HG03460 (cell line): ENCODE measurements at regions not wholly inside any gene's neighbourhood (a gene's known extent, or its start where the extent isn't known, plus 50 kb on each side); places are given as distances from the start of the nearest gene placed in this dataset.
A peak's percentile ranks its signal among the peaks of the same experiment; 100 is the strongest.

Experiments used
- ATAC-seq: cut with Tn5 transposase; IDR thresholded peaks from one replicate; pipeline ENCODE4 v1.9.1; 2021; ENCODE audit not compliant: unreplicated experiment

DNA sequence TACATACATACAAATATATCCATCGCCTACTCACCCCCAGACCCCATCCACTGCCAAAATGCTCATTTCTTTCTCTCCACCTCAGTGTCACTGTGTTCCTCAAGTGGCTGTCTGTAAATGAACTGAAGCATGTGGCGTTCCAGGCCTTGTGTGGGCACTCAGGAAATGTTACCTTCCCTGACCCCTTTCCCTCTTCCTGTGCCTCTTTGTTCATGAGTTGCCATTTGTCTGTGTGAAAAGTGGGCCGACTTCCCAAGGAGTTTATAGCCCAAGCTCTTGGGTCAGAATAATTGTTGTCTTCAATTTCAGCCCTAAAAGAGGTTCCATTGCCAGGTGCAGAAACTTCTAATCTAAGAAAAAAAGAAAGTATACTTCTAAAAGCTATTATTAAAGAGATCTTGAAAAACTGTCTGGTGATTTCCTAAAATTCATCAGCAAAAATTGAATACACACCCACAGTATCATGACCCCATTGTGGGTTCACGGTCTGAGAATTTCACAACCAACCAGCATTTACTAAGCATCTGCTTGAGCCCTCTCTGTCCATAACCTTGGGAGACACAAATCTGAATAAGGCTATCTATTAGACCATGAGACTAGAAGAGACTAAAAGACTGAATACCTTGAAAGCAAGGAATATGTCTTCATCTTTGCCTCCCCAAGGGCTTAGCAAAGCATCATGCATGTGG, 201.4 kb upstream of the EEA1 start:
- ATAC-seq, result no peak

DNA sequence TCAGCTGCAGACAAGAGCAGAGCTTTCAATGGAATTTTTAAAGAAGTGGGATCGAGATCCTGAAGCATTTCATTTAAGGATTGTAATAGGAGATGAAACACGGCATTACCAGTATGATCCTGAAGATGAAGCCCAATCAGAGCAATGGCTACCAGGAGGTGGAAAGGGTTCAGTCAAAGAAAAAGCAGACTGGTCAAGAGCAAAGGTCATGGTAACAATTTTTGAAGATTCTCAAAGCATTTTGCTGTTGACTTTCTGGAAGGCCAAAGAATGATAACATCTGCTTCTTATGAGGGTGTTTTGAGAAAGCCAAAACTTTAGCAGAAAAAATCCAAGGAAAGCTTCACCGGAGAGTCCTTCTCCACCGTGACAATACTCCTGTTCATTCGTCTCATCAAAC, 204.3 kb upstream of the EEA1 start:
- no peak for ATAC-seq

DNA sequence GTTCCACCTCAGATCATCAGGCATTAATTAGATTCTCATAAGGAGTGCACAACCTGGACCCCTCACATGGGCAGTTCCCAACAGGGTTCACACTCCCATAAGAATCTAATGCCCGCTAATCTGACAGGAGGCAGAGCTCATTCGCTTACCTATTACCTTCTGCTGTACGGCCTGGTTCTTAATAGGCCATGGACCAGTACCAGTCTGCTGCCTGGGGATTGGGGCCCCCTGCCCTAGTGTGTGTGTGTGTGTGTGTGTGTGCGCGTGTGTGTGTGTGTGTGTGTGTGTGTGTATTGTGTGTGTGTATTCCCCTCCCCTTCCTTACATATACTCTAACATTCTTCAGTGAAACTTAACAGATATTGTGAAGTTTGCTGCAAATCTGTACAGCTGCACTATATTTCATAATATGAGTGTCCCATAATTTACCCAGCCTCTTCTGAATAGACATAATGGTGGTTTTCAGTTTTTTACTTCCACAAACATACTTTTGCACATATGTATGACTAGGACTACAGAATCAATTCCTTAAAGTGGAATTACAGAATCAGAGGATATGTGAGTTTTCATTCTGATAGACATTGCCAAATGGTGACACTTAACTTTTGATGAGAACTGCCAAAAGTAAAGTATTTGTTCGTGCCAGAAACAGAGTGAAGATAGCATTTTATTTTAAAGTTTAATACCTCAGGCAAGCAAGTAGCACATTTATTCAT, 205.2 kb upstream of the EEA1 start:
- ATAC-seq, result no peak

DNA sequence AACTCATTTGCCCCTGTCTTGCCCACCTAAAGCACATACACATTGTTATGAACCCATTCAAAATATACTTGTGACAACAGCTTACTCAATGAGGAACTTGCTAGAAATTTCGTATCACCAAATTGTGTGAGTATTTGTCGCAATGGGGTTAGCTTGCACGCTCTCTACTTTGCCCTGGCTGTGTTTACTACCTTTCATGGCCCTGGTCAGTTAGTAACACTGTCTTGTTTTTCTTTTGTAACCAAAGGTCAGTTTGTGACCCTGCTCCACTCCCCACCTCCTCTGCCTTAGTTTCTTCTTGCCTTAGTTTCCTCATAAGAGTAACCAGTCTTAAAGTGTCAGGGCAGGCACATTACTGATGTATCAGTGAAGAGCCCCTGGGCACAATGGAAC, 205.8 kb upstream of the EEA1 start:
- ATAC-seq, result no peak

DNA sequence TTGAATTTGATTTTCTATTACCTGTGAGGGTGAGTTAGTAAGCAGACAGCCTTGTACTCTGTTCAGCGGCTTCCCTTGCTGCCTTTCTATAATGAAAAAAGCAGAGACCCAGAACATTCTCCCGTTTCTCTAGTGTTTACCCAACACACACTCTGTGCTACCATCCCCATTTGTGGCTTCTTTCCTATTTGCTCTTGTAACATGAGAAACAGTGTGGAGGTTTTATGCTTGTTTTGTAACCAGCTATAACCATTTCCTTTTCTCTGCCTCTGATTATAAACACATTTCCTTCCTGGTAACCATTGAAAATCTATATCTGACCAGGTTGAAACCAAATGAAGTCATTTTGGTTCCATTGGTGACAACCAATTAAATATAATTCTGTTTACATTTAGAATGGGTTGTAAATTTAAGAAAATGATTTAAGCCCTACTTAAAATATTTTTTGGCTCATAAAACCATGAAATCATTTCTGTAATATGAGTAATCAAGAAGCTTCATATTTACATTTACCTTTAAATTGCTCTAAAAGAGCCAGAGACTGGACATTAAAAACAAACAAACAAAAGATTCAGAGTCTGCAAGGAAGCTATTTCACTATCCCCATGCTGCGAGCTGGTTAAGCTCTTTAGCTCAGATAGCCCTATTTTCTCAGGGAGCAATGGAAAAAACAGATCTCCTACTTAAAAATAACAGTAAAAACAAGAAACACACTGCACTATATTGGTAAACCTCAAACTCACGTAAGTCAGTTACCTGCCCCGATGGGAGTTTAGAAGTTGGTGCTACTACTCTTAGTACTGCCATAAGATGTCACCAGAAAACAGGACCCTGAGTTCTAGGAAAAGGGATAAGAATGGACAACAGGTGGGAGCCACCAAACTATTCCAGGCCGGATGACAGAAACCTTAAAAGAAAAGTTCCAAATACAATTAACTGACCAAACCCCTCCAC, 206.5 kb upstream of the EEA1 start:
- no peak for ATAC-seq

DNA sequence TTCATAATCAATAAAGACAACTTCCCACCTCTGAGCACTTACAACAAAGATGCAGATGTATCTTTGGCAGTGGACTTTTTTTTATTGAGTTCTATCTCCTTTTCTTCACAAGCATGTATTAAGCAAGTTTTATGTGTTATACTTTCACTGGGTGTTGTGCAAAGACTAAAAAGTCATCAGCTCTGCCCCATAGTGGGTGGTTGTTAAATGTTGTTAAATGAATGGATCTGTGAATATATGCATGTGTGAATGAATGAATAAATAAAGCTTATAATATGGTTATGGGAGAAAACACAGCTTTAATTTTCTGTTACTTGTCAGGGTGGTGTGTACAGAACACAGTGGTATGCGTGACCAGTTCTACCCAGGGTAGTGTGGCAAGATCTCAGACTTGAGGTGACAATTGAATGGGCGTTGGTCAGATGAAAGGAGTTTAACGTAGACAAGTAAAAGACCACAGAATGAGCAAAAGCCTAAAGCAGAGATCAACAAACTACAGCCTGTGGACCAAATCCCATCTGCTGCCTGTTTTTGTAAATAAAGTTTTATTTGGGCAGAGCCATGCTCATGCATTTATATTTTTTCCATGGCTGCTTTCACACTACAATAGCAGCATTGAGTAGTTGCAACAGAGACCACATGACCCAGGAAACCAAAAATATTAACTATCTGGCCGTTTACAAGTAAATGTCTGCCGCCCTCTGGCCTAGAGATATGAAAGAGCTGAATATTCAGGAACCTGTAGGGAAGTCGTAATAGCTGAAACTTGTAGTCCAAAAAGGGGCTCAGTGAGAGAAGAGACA, 207.4 kb upstream of the EEA1 start:
- ATAC-seq, result no peak

DNA sequence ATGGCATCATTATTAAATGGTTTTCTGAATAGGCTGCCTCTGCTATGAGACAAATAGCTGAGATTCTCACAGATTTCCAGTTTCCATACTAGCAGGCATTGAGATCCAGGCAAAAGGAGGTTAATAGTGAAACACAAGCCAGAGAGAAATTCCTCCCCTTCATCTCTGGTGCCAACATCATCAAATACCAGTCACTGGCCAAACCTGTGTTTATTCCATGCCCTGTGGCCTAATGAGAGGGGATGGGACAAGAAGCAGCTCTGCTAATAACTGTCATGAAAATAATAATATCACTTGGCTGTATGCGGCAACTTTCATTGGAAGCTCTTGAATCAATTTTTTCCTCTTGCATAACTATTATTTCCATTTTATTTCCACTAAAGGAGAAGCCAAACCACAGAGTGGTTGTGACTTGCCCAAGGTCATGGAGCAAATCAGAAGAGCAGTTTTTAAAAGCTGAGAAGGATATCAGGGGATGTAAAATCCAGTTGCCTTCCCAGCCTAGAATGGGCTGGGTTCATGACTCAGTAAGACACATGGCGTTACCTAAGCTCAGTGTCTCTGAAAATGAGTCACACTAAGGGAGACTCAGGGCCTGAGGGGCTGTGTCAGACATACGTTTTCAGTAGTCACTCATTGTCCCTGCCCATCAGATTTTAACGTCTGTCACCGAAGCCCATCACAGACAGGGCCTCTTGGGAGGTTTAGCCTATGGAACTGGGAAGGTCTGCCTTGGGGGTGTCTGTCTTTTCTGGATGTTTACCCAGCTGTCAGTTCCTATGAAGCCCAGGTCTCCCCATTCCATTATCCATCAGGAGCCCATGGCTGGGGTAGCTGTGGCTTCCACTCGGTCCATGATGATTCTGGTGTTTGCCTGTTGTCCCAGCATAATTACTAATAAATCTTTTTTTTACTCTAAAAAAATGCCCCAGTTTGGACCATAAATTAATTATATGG, 208.8 kb upstream of the EEA1 start:
- peak; percentile 47 for ATAC-seq

DNA sequence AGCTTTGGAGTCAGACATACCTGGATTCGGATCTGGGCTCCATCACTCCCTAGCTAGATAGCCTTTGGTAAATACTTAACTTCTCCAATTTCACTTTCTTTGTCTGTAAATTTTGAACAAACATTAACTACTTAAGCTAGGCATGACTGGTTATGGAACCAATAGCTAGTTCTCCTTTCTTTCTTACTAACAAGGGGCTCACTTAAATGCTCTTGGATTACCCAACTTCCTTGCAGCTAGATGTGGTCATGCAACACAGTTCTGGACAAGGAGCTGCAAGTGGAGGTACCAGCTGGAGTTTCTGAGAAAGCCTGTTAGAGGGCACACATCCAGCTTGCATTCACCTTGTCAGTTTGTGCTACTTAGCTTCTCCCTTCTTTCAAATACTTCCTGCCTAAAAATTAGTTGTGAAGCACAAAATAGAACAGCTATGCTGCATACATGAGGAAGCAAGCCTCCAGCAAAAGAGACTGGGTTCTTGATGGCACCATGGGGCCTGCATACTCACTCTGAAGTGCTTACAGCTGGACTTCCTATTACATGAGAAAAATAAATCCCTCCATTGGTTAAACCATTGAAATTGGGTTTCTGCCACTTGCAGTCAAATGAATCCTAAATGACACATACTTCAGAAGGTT, 210.1 kb upstream of the EEA1 start:
- peak; percentile 71 for ATAC-seq

DNA sequence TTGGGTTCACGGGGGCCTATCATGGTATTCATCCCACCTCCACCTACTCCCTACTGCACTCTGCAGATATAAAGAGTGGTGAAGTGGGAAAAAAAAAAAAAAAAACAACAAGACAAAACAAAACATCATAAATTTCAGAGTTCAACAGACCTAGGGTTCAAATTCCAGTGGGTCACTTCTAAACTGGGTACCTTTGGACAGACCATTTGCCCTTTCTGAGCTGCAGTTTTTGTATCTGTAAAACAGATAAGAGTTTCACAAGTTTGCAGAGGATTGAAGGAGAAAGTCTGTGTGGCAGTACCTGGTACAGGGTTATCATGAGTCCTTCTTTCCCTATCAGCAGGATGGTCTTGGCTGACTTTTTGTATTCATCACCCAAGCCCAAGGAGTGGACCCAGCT, 211.2 kb upstream of the EEA1 start:
- ATAC-seq, result no peak

DNA sequence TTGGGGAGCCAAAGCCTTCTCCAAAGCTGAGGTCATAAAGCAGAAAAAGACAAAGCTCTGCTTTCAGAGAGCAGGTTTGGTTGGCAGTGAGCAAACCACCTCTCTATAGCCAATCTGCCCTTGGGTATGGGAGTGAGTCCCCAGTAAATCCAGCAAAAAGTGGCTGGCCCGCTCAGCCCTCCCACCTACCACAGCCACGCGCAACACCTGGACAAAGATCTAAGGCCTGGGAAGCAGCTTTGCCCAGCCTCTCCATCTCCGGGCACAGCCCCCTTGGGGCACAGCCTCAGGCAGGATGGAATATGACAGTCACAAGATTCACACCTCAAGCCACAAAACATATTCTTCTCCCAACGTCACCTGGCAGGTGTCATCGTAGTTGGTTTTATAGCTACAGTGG, 211.7 kb upstream of the EEA1 start:
- no peak for ATAC-seq

DNA sequence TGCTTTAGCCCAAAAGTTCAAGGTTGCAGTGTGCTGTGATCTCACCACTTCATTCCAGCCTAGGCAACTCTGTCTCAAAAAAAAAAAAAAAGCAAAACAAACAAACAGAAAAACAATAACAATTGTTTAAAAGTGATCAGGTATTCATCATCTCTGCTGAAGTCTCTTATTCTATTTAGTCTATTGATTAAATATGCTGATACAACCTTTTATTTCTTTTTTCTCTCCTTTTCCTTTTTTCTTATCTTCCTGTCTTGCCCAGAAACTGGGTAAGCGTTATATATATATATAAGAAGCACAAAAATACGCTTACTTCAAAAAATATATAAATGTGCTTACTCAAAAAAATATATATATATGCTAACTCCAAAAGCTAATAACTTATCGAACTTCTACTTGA, 213.8 kb upstream of the EEA1 start:
- ATAC-seq, result no peak

DNA sequence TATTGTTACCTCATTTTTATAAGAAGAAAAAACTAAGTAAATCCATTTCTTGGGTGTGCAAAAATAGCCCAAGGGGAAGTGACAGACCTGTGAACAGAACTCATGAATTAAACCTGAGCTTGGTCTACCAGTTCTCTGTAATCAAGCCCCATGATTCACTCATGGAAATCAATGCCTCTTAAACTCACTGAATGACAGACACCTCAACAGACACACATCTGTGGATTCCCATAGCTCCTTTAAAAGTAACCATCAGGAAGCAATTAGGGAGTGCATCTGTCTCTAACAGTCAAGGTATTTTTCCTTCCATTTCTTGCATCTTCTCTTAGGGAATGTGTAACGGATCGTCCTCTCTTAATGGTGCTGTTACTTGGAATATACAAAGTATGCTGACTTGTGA, 215.0 kb upstream of the EEA1 start:
- ATAC-seq, result no peak

DNA sequence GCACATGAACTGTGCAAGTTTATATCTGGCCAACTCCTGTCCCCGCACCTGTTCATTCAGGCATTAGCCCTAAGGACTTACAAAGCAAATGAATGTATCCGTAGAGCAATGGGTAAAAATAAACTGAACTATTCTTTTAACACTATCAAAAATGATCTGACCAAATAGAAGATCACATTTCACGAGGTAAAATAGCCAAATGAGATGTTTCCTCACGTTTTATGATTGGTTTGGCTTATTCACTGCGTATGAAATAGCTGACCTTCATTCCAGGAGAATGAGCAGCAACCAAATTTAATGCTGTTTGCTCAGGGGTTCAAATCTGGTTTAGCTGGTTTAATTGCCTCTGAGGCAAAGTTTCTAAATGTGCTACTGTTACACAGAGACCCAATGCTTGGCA, 216.0 kb upstream of the EEA1 start:
- no peak for ATAC-seq

DNA sequence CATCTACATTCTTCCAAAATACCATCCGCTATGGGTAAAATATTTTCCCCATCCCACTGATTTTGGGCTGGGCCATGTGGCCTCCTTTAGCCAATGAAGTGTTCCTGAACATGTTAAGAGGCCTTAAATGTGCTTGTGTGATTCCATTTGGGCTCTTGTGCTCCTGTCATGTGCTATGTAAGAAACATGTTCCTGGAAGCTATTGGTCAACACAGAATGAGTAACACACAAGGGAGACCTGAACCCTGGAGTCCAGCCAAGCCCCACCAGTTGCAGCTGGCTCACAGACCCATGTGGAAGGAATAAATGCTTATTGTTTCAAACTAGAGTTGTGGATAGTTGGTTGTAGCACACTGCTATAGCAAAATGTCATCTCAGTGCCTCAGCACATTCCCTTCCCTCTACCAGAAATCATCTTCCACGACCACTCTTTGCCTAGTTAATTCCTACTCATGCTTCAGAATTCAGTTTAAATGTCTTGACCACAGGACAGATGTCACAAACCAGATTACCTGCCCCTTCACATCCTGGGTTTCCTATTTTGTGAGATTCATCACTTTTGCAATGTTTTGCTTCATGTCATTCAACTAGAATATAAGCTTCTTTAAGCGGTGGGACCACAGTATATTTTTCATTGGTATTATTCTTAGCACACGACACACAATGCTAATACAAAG, 217.3 kb upstream of the EEA1 start:
- ATAC-seq, result no peak

DNA sequence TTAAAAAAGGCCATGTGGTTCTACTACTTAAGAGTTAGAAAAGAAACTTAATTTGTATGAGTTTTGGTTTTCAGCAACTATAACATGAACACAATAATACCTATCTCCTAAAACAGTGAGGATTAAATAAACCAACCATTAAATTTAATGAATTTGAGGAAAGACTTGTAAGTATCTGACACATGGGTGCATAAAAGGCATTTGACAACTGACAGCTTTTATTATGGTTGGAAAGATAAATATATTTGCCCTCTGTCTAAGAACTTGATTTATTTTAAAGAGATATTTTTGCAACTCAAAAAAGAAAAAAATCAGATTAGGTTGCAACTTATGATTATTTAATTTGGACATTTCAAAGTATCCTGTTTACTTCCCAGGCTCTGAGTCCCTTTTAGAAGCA, 217.9 kb upstream of the EEA1 start:
- no peak for ATAC-seq

DNA sequence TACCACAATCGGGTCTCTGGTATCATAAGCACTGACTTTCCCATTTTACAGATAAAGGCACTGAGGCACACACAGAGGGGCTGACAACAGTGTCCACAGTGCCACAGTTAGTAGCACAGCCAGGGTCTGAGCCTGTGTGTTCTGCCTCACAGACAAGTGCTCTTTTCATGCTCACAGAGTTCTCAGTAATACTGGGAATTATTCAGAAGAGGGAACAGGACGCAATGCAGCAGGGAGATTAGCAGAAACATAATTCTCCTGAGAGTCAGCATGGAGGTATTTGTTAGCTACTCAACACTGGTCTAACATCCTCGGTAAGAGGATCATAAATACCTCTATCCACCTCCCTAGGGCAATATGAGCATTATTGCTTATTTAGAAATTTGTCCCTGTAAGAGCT, 219.3 kb upstream of the EEA1 start:
- no peak for ATAC-seq

DNA sequence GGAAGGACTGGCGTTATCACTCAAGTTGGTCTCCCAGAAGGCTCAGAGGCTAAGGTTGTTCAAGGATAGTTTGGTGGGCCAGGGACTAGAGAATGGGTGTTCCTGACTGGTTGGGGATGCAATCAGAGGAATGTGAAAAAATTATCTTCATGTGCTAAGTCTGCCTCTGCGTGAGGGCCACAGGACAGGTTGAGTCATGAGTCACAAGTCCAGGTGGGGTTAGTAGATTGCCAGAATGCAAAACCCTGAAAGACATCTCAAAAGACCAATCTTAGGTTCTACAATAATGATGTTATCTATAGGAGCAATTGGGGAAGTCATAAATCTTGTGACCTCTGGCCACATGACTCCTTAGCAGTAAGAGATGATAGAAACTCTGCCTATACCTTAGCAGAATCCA, 220.1 kb upstream of the EEA1 start:
- ATAC-seq, result no peak

DNA sequence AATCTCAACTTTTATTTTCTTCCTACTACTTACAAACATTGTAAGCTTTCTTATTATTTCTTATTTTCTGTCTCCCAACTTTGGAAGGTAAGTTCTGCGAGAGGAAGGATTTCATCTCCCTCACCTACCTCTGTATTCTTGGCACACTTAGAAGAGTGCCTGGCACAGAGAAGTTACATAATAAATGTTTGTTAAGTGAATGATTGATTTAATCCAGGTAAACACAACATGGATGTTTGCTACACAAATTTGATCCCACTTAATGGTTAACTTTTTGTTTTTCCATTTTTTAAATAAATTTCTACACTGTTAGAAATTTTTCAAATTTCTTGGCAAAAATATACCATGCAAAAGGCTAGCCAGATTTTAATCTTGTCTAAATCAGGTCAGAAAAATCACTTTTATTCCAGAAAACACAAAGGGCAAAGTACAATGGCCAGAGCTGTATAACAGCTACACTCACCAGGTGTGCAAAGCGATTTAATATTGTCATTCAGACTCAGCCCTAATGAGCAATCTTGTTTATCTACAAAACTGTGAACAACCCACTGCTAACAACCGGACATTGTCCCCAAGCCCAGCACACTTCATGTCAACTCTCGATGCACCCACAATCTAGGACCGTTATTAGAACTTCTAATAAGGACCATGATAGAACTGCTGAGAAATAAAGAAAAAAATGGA, 222.1 kb upstream of the EEA1 start:
- ATAC-seq, result no peak
